Activated naive CD4-positive, alpha-beta T cell treated with anti-CD3 and anti-CD28 coated beads, Interleukin-2, amount 10 ng/mL, durations not matched to agents 7 days and 5 days (primary cell): ENCODE measurements at regions not wholly inside any gene's neighbourhood (a gene's known extent, or its start where the extent isn't known, plus 50 kb on each side); places are given as distances from the start of the nearest gene placed in this dataset.

Source experiments
- CTCF ChIA-PET: fragments of 350-600 bp; sonication (Branson Sonifier 250); formaldehyde crosslinking; loops from one replicate; lab custom pipeline; 2021; ENCODE audit warnings: antibody characterized with exemption; lab: Charles Lee
- DNase-seq: peaks from one replicate; pipeline ENCODE4 v3.0.0-alpha.2; 2020
- H3K27ac Mint-ChIP-seq: one replicate; pipeline ENCODE4 v1.8.0; 2021; ENCODE audit warnings: mild to moderate bottlenecking, moderate library complexity, mixed read lengths
- H3K27me3 Mint-ChIP-seq: one replicate; pipeline ENCODE4 v1.8.0; 2021; ENCODE audit warnings: mild to moderate bottlenecking, mixed read lengths
- H3K36me3 Mint-ChIP-seq: one replicate; pipeline ENCODE4 v1.8.0; 2021; ENCODE audit warnings: mixed read lengths
- H3K4me1 Mint-ChIP-seq: one replicate; pipeline ENCODE4 v1.8.0; 2021; ENCODE audit warnings: mixed read lengths
- H3K4me3 Mint-ChIP-seq: one replicate; pipeline ENCODE4 v1.8.0; 2021; ENCODE audit warnings: mild to moderate bottlenecking, moderate library complexity, mixed read lengths
- H3K9me3 Mint-ChIP-seq: one replicate; pipeline ENCODE4 v1.8.0; 2021; ENCODE audit warnings: mixed read lengths

DNA sequence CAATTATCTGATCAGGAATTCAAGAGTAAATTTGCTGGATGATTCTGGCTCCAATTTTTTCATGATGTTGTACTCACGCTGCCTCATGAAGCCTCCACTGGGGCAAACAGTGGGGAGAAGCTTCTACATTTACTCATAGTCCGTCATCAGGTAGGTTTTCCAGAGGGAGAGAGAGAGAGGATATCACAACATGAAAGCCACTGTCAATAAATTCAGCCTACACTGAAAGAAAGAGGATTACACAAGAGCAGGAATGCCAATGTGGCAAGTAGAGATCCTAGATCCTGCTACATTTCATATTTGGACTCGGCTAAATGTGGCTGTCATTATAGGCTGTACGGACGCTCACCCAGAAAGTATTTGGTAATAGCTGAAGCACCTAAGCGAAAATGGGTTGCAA lies 819.9 kb downstream of the BRINP3 start:
- Mint-ChIP-seq H3K4me1 (no peaks in the 10 kb centered on the region), H3K27ac (no peak overlapping the region), H3K36me3 (no peaks in the 10 kb centered on the region), H3K27me3 (no peaks in the 10 kb centered on the region), H3K9me3 (peaks cover 3% of the 10 kb centered on the region), H3K4me3 (no peak overlapping the region)
- no peak for DNase-seq
- CTCF ChIA-PET = no interaction called here

- Mint-ChIP-seq H3K27ac (no peak overlapping the region), H3K4me1 (no peaks in the 10 kb centered on the region), H3K36me3 (no peaks in the 10 kb centered on the region), H3K9me3 (peaks cover 3% of the 10 kb centered on the region), H3K4me3 (no peak overlapping the region), H3K27me3 (no peaks in the 10 kb centered on the region)
- CTCF ChIA-PET = no interaction called here
- DNase-seq = no peak
Observed at GRCh38 chr1:189658381-189658780, 819.3 kb downstream of the BRINP3 start.

DNA sequence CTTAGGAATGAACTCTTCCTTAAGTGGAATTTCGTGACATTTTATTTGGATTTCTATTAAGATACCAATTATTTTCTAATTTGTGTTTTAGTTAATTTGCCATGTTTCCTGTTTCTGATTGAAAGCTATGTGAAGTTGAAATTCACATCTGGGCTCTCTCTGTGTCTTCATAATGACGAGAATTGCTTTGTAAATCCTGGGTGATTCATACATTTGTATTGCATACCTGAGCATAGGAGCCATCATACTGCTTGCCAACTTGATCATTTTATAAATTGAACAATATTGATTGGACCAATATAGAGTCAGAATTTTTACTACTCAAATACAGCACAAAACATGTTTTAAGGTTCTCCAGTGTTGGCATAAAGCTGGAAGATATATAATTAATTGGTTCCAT lies 817.9 kb downstream of the BRINP3 start:
- DNase-seq = no peak
- no peak overlapping the region for H3K27ac Mint-ChIP-seq
- no peak overlapping the region for H3K4me3 Mint-ChIP-seq
- CTCF ChIA-PET = no interaction called here
- H3K36me3 Mint-ChIP-seq = no peaks in the 10 kb centered on the region
- H3K4me1 Mint-ChIP-seq = no peaks in the 10 kb centered on the region
- peaks cover 2% of the 10 kb centered on the region for H3K9me3 Mint-ChIP-seq
- no peaks in the 10 kb centered on the region for H3K27me3 Mint-ChIP-seq

- Mint-ChIP-seq H3K4me3 (no peak overlapping the region), H3K27me3 (no peaks in the 10 kb centered on the region), H3K9me3 (peaks cover 5% of the 10 kb centered on the region), H3K27ac (no peak overlapping the region), H3K4me1 (no peaks in the 10 kb centered on the region), H3K36me3 (no peaks in the 10 kb centered on the region)
- no peak for DNase-seq
- CTCF ChIA-PET = no interaction called here
Observed at GRCh38 chr1:189662190-189662589, 815.5 kb downstream of the BRINP3 start.

GRCh38 chr1:189669846-189670245 lies 807.8 kb downstream of the BRINP3 start:
- no peaks in the 10 kb centered on the region for H3K27me3 Mint-ChIP-seq
- peaks cover 7% of the 10 kb centered on the region for H3K9me3 Mint-ChIP-seq
- H3K4me1 Mint-ChIP-seq = no peaks in the 10 kb centered on the region
- H3K36me3 Mint-ChIP-seq = no peaks in the 10 kb centered on the region
- DNase-seq = no peak
- CTCF ChIA-PET = no interaction called here
- H3K4me3 Mint-ChIP-seq = no peak overlapping the region
- no peak overlapping the region for H3K27ac Mint-ChIP-seq

DNA sequence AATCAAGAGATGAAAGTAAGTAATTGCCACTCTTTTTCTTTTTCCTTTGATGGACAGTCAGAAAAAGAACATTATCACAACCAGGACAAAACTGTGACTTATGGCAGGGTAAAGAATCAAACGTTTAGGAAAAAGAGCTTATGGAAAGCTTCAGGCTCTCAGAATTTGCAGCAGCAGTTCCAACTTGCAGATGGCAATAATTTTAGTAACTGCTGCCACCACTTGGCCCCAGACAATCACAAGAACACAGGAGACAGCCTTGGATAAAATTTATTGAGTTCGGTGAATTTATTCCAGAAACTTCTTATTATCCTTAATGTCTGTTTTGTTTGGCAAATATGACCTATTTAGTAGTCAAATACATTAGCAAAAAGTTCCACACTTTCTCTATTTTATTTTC lies 804.4 kb downstream of the BRINP3 start:
- no peak overlapping the region for H3K4me3 Mint-ChIP-seq
- no peaks in the 10 kb centered on the region for H3K4me1 Mint-ChIP-seq
- no peaks in the 10 kb centered on the region for H3K27me3 Mint-ChIP-seq
- H3K27ac Mint-ChIP-seq = no peak overlapping the region
- CTCF ChIA-PET = no interaction called here
- no peak for DNase-seq
- H3K9me3 Mint-ChIP-seq = peaks cover 4% of the 10 kb centered on the region
- H3K36me3 Mint-ChIP-seq = no peaks in the 10 kb centered on the region

GRCh38 chr1:189675712-189676244 lies 801.9 kb downstream of the BRINP3 start:
- no peak overlapping the region for H3K27ac Mint-ChIP-seq
- H3K4me1 Mint-ChIP-seq = no peaks in the 10 kb centered on the region
- no peak overlapping the region for H3K4me3 Mint-ChIP-seq
- H3K36me3 Mint-ChIP-seq = no peaks in the 10 kb centered on the region
- CTCF ChIA-PET = no interaction called here
- no peak for DNase-seq
- H3K27me3 Mint-ChIP-seq = no peaks in the 10 kb centered on the region
- H3K9me3 Mint-ChIP-seq = peaks cover 2% of the 10 kb centered on the region

- no peak overlapping the region for H3K27ac Mint-ChIP-seq
- no peaks in the 10 kb centered on the region for H3K27me3 Mint-ChIP-seq
- H3K4me3 Mint-ChIP-seq = no peak overlapping the region
- CTCF ChIA-PET = no interaction called here
- H3K4me1 Mint-ChIP-seq = no peaks in the 10 kb centered on the region
- DNase-seq = no peak
- no peaks in the 10 kb centered on the region for H3K36me3 Mint-ChIP-seq
- peaks cover 2% of the 10 kb centered on the region for H3K9me3 Mint-ChIP-seq
Observed at GRCh38 chr1:189678779-189679178, 798.9 kb downstream of the BRINP3 start.

DNA sequence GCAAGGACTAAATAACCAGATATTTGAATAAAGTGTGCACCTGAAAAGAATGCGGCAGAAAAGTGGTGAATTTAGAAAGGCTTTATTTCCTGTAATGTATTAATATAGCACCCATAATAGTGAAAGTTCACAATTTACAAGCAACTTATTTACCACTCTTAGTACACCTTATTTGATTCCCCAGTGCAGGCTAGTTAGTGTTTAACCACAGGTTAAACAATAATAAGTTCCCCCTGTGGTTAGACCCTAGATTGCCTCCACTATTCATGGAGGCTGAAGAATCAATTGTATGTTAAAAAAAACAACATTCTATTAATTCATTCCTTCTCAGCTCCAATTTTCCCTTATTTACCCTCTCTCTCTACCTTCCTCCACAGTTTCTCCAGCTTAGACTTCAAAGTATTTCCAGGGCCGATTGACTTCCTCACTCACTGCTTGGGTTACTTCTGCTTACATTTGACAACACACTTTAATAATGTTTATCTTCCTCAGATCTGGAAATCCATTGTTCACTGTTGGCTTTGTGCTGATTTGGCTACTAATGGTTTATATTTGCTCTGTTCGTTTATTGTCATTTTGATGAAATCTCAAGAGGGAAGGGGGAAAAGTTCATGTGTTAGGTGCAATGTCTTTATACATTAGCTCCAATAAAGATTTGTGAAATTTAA lies 796.3 kb downstream of the BRINP3 start:
- H3K9me3 Mint-ChIP-seq = peaks cover 2% of the 10 kb centered on the region
- no peaks in the 10 kb centered on the region for H3K36me3 Mint-ChIP-seq
- H3K27ac Mint-ChIP-seq = no peak overlapping the region
- CTCF ChIA-PET = interaction anchor here (0.6 kb wide), 1 partner anchor 1742 kb away, joined by 3 read pairs; no protein-coding TSS in a partner anchor
- DNase-seq = no peak
- no peaks in the 10 kb centered on the region for H3K4me1 Mint-ChIP-seq
- H3K4me3 Mint-ChIP-seq = no peak overlapping the region
- H3K27me3 Mint-ChIP-seq = no peaks in the 10 kb centered on the region

DNA sequence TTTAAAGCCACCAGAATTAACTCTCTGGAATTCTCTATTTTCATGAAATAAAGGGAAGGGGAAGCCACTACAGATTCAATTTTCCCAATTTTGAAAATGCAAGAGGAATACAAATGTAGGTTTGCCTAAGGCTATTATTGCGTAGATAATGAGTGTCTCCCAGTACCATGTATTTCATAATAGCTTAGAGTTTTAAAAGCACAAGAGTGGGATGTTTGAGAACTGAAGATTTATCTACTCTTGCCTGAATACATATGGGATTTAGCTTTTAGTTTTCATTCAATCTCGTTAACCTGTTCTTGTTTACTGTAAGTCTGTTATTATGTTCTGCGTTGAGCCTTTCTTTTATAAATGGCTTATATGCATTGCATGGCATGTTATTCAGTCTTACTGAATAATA lies 795.1 kb downstream of the BRINP3 start:
- no peak for DNase-seq

GRCh38 chr1:189686288-189686687 lies 791.4 kb downstream of the BRINP3 start:
- no peaks in the 10 kb centered on the region for H3K4me1 Mint-ChIP-seq
- DNase-seq = no peak
- H3K36me3 Mint-ChIP-seq = no peaks in the 10 kb centered on the region
- H3K4me3 Mint-ChIP-seq = no peak overlapping the region
- H3K27ac Mint-ChIP-seq = no peak overlapping the region
- H3K9me3 Mint-ChIP-seq = peaks cover 3% of the 10 kb centered on the region
- CTCF ChIA-PET = no interaction called here
- no peaks in the 10 kb centered on the region for H3K27me3 Mint-ChIP-seq

More for the DNA sequence above, 795.1 kb downstream of the BRINP3 start:
- H3K27ac Mint-ChIP-seq = no peak overlapping the region
- H3K4me1 Mint-ChIP-seq = no peaks in the 10 kb centered on the region
- CTCF ChIA-PET = no interaction called here
- H3K36me3 Mint-ChIP-seq = no peaks in the 10 kb centered on the region
- H3K9me3 Mint-ChIP-seq = peaks cover 2% of the 10 kb centered on the region
- H3K27me3 Mint-ChIP-seq = no peaks in the 10 kb centered on the region
- no peak overlapping the region for H3K4me3 Mint-ChIP-seq

DNA sequence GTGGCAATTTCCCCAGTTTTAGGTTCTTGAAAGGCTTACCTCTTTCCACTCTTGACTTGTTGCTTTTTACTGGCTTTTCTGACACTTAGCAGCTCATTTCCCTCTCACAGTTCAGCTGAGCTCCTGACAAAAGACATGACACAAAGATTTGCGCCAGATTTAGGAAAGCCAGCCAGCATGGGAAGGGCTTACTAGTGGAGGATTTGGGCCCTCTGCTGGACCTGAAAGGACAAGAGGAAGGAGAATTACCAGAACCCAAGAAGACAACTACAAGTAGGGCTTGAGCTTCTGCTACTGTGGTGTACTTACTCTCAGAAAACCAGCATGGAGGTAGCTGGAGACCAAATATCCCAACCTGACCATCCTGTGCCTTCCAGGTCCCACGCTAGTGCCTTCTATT lies 784.5 kb downstream of the BRINP3 start:
- DNase-seq = no peak
- CTCF ChIA-PET = no interaction called here
- Mint-ChIP-seq H3K9me3 (peaks cover 7% of the 10 kb centered on the region), H3K4me3 (no peak overlapping the region), H3K4me1 (no peaks in the 10 kb centered on the region), H3K27me3 (no peaks in the 10 kb centered on the region), H3K36me3 (no peaks in the 10 kb centered on the region), H3K27ac (no peak overlapping the region)

DNA sequence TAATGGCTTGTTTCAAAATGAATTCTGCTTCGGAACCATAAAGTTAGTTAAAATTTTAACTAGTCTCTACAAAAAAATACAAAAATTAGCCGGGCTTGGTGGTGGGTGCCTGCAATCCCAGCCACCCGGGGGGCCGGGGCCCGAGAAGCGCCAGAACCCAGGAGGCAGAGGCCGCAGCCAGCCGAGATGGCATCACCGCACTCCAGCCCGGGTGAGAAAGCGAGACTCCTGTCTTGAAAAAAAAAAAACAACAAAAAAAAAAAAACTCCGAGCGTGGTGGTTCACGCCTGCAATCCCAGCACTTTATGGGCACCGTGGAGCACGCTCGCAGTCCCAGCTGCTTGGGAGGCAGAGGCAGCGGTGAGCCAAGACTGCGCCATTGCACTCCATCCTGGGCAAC lies 781.4 kb downstream of the BRINP3 start:
- Mint-ChIP-seq H3K36me3 (no peaks in the 10 kb centered on the region), H3K9me3 (peaks cover 4% of the 10 kb centered on the region), H3K27ac (no peak overlapping the region), H3K4me3 (no peak overlapping the region), H3K27me3 (no peaks in the 10 kb centered on the region), H3K4me1 (no peaks in the 10 kb centered on the region)
- CTCF ChIA-PET = no interaction called here
- no peak for DNase-seq

DNA sequence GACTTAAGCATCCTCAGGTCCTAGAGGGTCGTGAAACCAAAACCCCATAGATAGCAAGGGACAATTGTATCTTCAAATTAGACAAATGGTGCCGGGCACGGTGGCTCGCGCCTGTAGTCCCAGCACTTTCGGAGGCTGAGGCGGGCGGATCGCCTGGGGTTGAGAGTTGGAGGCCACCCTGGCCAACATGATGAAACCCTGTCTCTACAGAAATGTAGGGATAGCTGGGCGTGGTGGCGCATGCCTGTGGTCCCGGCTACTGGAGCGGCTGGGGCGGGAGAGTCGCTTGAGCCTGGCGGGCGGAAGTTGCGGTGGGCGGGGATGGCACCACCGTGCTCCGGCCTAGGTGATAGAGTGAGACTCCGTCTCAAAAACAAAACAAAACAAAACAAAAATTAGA lies 780.6 kb downstream of the BRINP3 start:
- Mint-ChIP-seq H3K36me3 (no peaks in the 10 kb centered on the region), H3K27me3 (no peaks in the 10 kb centered on the region), H3K9me3 (peaks cover 4% of the 10 kb centered on the region), H3K4me1 (no peaks in the 10 kb centered on the region), H3K4me3 (no peak overlapping the region), H3K27ac (no peak overlapping the region)
- DNase-seq = no peak
- CTCF ChIA-PET = no interaction called here

DNA sequence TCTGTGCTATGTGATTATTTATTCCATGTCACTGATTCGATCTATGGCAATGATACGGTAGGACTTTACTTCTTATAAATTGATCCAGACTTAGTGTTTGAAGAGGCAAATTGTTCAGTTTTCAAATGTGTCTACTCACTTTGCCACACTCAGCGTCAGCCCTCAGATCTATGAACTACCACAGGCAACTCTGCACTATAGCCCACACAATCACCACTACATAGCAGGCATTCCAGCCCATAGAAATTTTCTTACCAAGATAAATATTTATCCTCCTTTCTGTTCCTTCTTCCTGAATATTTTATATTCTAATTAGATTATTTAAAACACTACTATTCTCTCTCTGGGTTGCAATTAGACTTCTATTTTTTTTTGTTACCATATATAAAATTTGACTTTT lies 776.1 kb downstream of the BRINP3 start:
- no peak for DNase-seq
- no peak overlapping the region for H3K27ac Mint-ChIP-seq
- H3K36me3 Mint-ChIP-seq = no peaks in the 10 kb centered on the region
- no peak overlapping the region for H3K4me3 Mint-ChIP-seq
- peaks cover 4% of the 10 kb centered on the region for H3K9me3 Mint-ChIP-seq
- H3K27me3 Mint-ChIP-seq = no peaks in the 10 kb centered on the region
- H3K4me1 Mint-ChIP-seq = no peaks in the 10 kb centered on the region
- CTCF ChIA-PET = no interaction called here
